ENCODE measurements at regions not wholly inside any gene's neighbourhood (a gene's known extent, or its start where the extent isn't known, plus 50 kb on each side); places are given as distances from the start of the nearest gene placed in this dataset.

GRCh38 chr14:87161502-87161901 is 831.5 kb downstream of the GALC start:
- no peak overlapping the region for H3K4me3 ChIP-seq (ENCODE audit: low read length in 2 of 2)
- no peaks in the 10 kb centered on the region for H3K4me1 ChIP-seq (ENCODE audit: control insufficient read depth in 2 of 2, insufficient read depth in 2 of 2, low read length in 2 of 2)
- no peak overlapping the region for H3K9ac ChIP-seq (ENCODE audit: low read depth in 1 of 2, low read length in 2 of 2)
- H3K36me3 ChIP-seq (ENCODE audit: control insufficient read depth in 2 of 2, insufficient read depth in 2 of 2, low read length in 2 of 2), result no peaks in the 10 kb centered on the region
- H3K9me3 ChIP-seq (ENCODE audit: control insufficient read depth in 2 of 2, low read length in 2 of 2), result no peaks in the 10 kb centered on the region
- H3K27me3 ChIP-seq (ENCODE audit: control insufficient read depth in 2 of 2, insufficient read depth in 2 of 2, low read length in 2 of 2), result no peaks in the 10 kb centered on the region
- no peak overlapping the region for H3K27ac ChIP-seq (ENCODE audit: low read depth in 2 of 2, low read length in 2 of 2)

- no peaks in the 10 kb centered on the region for H3K36me3 ChIP-seq (ENCODE audit: control insufficient read depth in 2 of 2, insufficient read depth in 2 of 2, low read length in 2 of 2)
- no peaks in the 10 kb centered on the region for H3K4me1 ChIP-seq (ENCODE audit: control insufficient read depth in 2 of 2, insufficient read depth in 2 of 2, low read length in 2 of 2)
- H3K4me3 ChIP-seq (ENCODE audit: low read length in 2 of 2), result no peak overlapping the region
- no peaks in the 10 kb centered on the region for H3K9me3 ChIP-seq (ENCODE audit: control insufficient read depth in 2 of 2, low read length in 2 of 2)
- H3K27ac ChIP-seq (ENCODE audit: low read depth in 2 of 2, low read length in 2 of 2), result no peak overlapping the region
- no peaks in the 10 kb centered on the region for H3K27me3 ChIP-seq (ENCODE audit: control insufficient read depth in 2 of 2, insufficient read depth in 2 of 2, low read length in 2 of 2)
- H3K9ac ChIP-seq (ENCODE audit: low read depth in 1 of 2, low read length in 2 of 2), result no peak overlapping the region
Observed at GRCh38 chr14:87160989-87161388, 832.0 kb downstream of the GALC start.

- Histone ChIP-seq H3K9me3 (ENCODE audit: control insufficient read depth in 2 of 2, low read length in 2 of 2) (no peaks in the 10 kb centered on the region), H3K27ac (ENCODE audit: low read depth in 2 of 2, low read length in 2 of 2) (no peak overlapping the region), H3K36me3 (ENCODE audit: control insufficient read depth in 2 of 2, insufficient read depth in 2 of 2, low read length in 2 of 2) (no peaks in the 10 kb centered on the region), H3K4me1 (ENCODE audit: control insufficient read depth in 2 of 2, insufficient read depth in 2 of 2, low read length in 2 of 2) (no peaks in the 10 kb centered on the region), H3K4me3 (ENCODE audit: low read length in 2 of 2) (no peak overlapping the region), H3K27me3 (ENCODE audit: control insufficient read depth in 2 of 2, insufficient read depth in 2 of 2, low read length in 2 of 2) (no peaks in the 10 kb centered on the region), H3K9ac (ENCODE audit: low read depth in 1 of 2, low read length in 2 of 2) (no peak overlapping the region)
Observed at GRCh38 chr14:87158283-87158682, 834.7 kb downstream of the GALC start.

GRCh38 chr14:87156878-87157277 is 836.1 kb downstream of the GALC start:
- Histone ChIP-seq H3K4me3 (ENCODE audit: low read length in 2 of 2) (no peak overlapping the region), H3K36me3 (ENCODE audit: control insufficient read depth in 2 of 2, insufficient read depth in 2 of 2, low read length in 2 of 2) (no peaks in the 10 kb centered on the region), H3K27ac (ENCODE audit: low read depth in 2 of 2, low read length in 2 of 2) (no peak overlapping the region), H3K9ac (ENCODE audit: low read depth in 1 of 2, low read length in 2 of 2) (no peak overlapping the region), H3K9me3 (ENCODE audit: control insufficient read depth in 2 of 2, low read length in 2 of 2) (no peaks in the 10 kb centered on the region), H3K4me1 (ENCODE audit: control insufficient read depth in 2 of 2, insufficient read depth in 2 of 2, low read length in 2 of 2) (no peaks in the 10 kb centered on the region), H3K27me3 (ENCODE audit: control insufficient read depth in 2 of 2, insufficient read depth in 2 of 2, low read length in 2 of 2) (no peaks in the 10 kb centered on the region)

- Histone ChIP-seq H3K9ac (ENCODE audit: low read depth in 1 of 2, low read length in 2 of 2) (no peak overlapping the region), H3K9me3 (ENCODE audit: control insufficient read depth in 2 of 2, low read length in 2 of 2) (no peaks in the 10 kb centered on the region), H3K27ac (ENCODE audit: low read depth in 2 of 2, low read length in 2 of 2) (no peak overlapping the region), H3K27me3 (ENCODE audit: control insufficient read depth in 2 of 2, insufficient read depth in 2 of 2, low read length in 2 of 2) (no peaks in the 10 kb centered on the region), H3K4me1 (ENCODE audit: control insufficient read depth in 2 of 2, insufficient read depth in 2 of 2, low read length in 2 of 2) (no peaks in the 10 kb centered on the region), H3K4me3 (ENCODE audit: low read length in 2 of 2) (no peak overlapping the region), H3K36me3 (ENCODE audit: control insufficient read depth in 2 of 2, insufficient read depth in 2 of 2, low read length in 2 of 2) (no peaks in the 10 kb centered on the region)
Observed at GRCh38 chr14:87155856-87156488, 837.0 kb downstream of the GALC start.

GRCh38 chr14:87153901-87154300 is 839.1 kb downstream of the GALC start:
- Histone ChIP-seq H3K4me3 (ENCODE audit: low read length in 2 of 2) (no peak overlapping the region), H3K4me1 (ENCODE audit: control insufficient read depth in 2 of 2, insufficient read depth in 2 of 2, low read length in 2 of 2) (no peaks in the 10 kb centered on the region), H3K9me3 (ENCODE audit: control insufficient read depth in 2 of 2, low read length in 2 of 2) (no peaks in the 10 kb centered on the region), H3K9ac (ENCODE audit: low read depth in 1 of 2, low read length in 2 of 2) (no peak overlapping the region), H3K27me3 (ENCODE audit: control insufficient read depth in 2 of 2, insufficient read depth in 2 of 2, low read length in 2 of 2) (no peaks in the 10 kb centered on the region), H3K27ac (ENCODE audit: low read depth in 2 of 2, low read length in 2 of 2) (no peak overlapping the region), H3K36me3 (ENCODE audit: control insufficient read depth in 2 of 2, insufficient read depth in 2 of 2, low read length in 2 of 2) (no peaks in the 10 kb centered on the region)

GRCh38 chr14:87153391-87153790 is 839.6 kb downstream of the GALC start:
- Histone ChIP-seq H3K36me3 (ENCODE audit: control insufficient read depth in 2 of 2, insufficient read depth in 2 of 2, low read length in 2 of 2) (no peaks in the 10 kb centered on the region), H3K4me1 (ENCODE audit: control insufficient read depth in 2 of 2, insufficient read depth in 2 of 2, low read length in 2 of 2) (no peaks in the 10 kb centered on the region), H3K27me3 (ENCODE audit: control insufficient read depth in 2 of 2, insufficient read depth in 2 of 2, low read length in 2 of 2) (no peaks in the 10 kb centered on the region), H3K9me3 (ENCODE audit: control insufficient read depth in 2 of 2, low read length in 2 of 2) (no peaks in the 10 kb centered on the region), H3K9ac (ENCODE audit: low read depth in 1 of 2, low read length in 2 of 2) (no peak overlapping the region), H3K27ac (ENCODE audit: low read depth in 2 of 2, low read length in 2 of 2) (no peak overlapping the region), H3K4me3 (ENCODE audit: low read length in 2 of 2) (no peak overlapping the region)

- Histone ChIP-seq H3K27ac (ENCODE audit: low read depth in 2 of 2, low read length in 2 of 2) (no peak overlapping the region), H3K9ac (ENCODE audit: low read depth in 1 of 2, low read length in 2 of 2) (no peak overlapping the region), H3K4me3 (ENCODE audit: low read length in 2 of 2) (no peak overlapping the region), H3K9me3 (ENCODE audit: control insufficient read depth in 2 of 2, low read length in 2 of 2) (no peaks in the 10 kb centered on the region), H3K36me3 (ENCODE audit: control insufficient read depth in 2 of 2, insufficient read depth in 2 of 2, low read length in 2 of 2) (no peaks in the 10 kb centered on the region), H3K27me3 (ENCODE audit: control insufficient read depth in 2 of 2, insufficient read depth in 2 of 2, low read length in 2 of 2) (no peaks in the 10 kb centered on the region), H3K4me1 (ENCODE audit: control insufficient read depth in 2 of 2, insufficient read depth in 2 of 2, low read length in 2 of 2) (no peaks in the 10 kb centered on the region)
Observed at GRCh38 chr14:87152693-87153092, 840.3 kb downstream of the GALC start.

- Histone ChIP-seq H3K27me3 (ENCODE audit: control insufficient read depth in 2 of 2, insufficient read depth in 2 of 2, low read length in 2 of 2) (no peaks in the 10 kb centered on the region), H3K4me3 (ENCODE audit: low read length in 2 of 2) (no peak overlapping the region), H3K9ac (ENCODE audit: low read depth in 1 of 2, low read length in 2 of 2) (no peak overlapping the region), H3K9me3 (ENCODE audit: control insufficient read depth in 2 of 2, low read length in 2 of 2) (peaks cover 0 to 2% of the 10 kb centered on the region in 2 donors), H3K36me3 (ENCODE audit: control insufficient read depth in 2 of 2, insufficient read depth in 2 of 2, low read length in 2 of 2) (no peaks in the 10 kb centered on the region), H3K4me1 (ENCODE audit: control insufficient read depth in 2 of 2, insufficient read depth in 2 of 2, low read length in 2 of 2) (no peaks in the 10 kb centered on the region), H3K27ac (ENCODE audit: low read depth in 2 of 2, low read length in 2 of 2) (no peak overlapping the region)
Observed at GRCh38 chr14:87149583-87150354, 843.2 kb downstream of the GALC start.

GRCh38 chr14:87148655-87149054 is 844.3 kb downstream of the GALC start:
- Histone ChIP-seq H3K27ac (ENCODE audit: low read depth in 2 of 2, low read length in 2 of 2) (no peak overlapping the region), H3K9me3 (ENCODE audit: control insufficient read depth in 2 of 2, low read length in 2 of 2) (peaks cover 0 to 2% of the 10 kb centered on the region in 2 donors), H3K36me3 (ENCODE audit: control insufficient read depth in 2 of 2, insufficient read depth in 2 of 2, low read length in 2 of 2) (no peaks in the 10 kb centered on the region), H3K9ac (ENCODE audit: low read depth in 1 of 2, low read length in 2 of 2) (no peak overlapping the region), H3K27me3 (ENCODE audit: control insufficient read depth in 2 of 2, insufficient read depth in 2 of 2, low read length in 2 of 2) (no peaks in the 10 kb centered on the region), H3K4me1 (ENCODE audit: control insufficient read depth in 2 of 2, insufficient read depth in 2 of 2, low read length in 2 of 2) (no peaks in the 10 kb centered on the region), H3K4me3 (ENCODE audit: low read length in 2 of 2) (no peak overlapping the region)
